ENCODE measurements at regions not wholly inside any gene's neighbourhood (a gene's known extent, or its start where the extent isn't known, plus 50 kb on each side); places are given as distances from the start of the nearest gene placed in this dataset.

DNA sequence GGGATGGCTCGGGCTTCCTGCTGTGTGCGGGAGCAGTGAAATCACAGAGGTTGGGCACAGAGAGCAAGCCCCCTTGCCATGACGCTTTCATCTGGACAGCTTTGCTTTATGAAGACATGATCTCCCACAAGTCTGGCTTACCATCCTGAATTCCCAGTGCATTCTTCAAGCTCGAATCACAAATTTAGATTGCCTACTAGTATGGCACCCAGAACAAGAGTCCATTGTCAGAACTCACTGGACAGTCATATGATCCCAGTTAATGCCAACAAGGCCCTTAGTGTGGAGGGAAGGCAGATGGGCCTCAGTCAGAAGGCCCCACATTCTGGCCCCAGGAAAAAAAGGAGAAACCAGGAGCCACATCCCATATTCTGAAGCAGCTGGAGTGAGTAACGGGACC is 147.3 kb upstream of the FOXQ1 start:
- TF ChIP-seq EZH2 (IDR thresholded peaks at IDR 0.05; ENCODE audit: borderline replicate concordance), result no peak
- TF ChIP-seq, protein P1, sequence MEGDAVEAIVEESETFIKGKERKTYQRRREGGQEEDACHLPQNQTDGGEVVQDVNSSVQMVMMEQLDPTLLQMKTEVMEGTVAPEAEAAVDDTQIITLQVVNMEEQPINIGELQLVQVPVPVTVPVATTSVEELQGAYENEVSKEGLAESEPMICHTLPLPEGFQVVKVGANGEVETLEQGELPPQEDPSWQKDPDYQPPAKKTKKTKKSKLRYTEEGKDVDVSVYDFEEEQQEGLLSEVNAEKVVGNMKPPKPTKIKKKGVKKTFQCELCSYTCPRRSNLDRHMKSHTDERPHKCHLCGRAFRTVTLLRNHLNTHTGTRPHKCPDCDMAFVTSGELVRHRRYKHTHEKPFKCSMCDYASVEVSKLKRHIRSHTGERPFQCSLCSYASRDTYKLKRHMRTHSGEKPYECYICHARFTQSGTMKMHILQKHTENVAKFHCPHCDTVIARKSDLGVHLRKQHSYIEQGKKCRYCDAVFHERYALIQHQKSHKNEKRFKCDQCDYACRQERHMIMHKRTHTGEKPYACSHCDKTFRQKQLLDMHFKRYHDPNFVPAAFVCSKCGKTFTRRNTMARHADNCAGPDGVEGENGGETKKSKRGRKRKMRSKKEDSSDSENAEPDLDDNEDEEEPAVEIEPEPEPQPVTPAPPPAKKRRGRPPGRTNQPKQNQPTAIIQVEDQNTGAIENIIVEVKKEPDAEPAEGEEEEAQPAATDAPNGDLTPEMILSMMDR (IDR thresholded peaks at IDR 0.05; ENCODE audit: poor library complexity), result no peak

Measured in hepatocyte (in vitro differentiated cells).